Upper lobe of left lung (tissue), 4 donors: ENCODE measurements at regions not wholly inside any gene's neighbourhood (a gene's known extent, or its start where the extent isn't known, plus 50 kb on each side); places are given as distances from the start of the nearest gene placed in this dataset.

Experiments
- EP300 ChIP-seq, 4 donors: sonication (generic); formaldehyde crosslinking; IDR thresholded peaks; one replicate each; pipeline ENCODE4 v1.5.1; 2017; ENCODE audit warnings: antibody characterized with exemption in 4 of 4, control low read depth in 2 of 4
- POLR2A ChIP-seq, 4 donors: fragments of 450-650 bp; IDR thresholded peaks; one replicate each; pipeline ENCODE4 v1.5.1; 2016 to 2017; ENCODE audit warnings: antibody characterized with exemption in 4 of 4, mild to moderate bottlenecking in 2 of 4
- POLR2AphosphoS5 ChIP-seq, 2 donors: sonication (generic); formaldehyde crosslinking; IDR thresholded peaks; one replicate each; pipeline ENCODE4 v1.5.1; 2017; ENCODE audit warnings: antibody characterized with exemption in 2 of 2
- TF ChIP-seq, protein P1 (sequence below), 6 experiments: fragments of 450-650 bp in 4 of 6; fragments of 200-600 bp in 2 of 6; sonication (generic) in 2 of 6; IDR thresholded peaks; one replicate each; pipeline ENCODE4 v1.5.1; 2016 to 2019; ENCODE audit warnings: antibody characterized with exemption in 6 of 6

DNA sequence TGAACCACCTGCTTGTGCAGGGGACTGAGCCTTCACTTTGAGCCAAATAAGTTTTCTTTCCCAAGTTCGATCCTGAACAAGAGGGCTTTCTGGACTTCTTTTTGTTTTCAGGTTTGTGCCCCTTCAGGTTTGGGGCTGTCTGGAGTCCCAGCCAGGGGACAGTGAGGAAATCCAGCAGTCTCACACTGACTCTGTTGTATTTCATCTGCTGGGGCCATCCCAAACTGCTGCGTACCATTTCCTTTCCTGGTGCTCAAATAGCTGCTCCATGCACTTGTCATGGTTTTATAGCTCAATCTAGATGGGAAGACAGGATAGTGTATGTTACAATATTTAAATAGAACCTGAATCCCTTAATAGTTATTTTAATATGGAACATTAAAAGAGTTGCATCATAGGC, 66.3 kb upstream of the IGLL5 start:
- TF ChIP-seq, protein P1, sequence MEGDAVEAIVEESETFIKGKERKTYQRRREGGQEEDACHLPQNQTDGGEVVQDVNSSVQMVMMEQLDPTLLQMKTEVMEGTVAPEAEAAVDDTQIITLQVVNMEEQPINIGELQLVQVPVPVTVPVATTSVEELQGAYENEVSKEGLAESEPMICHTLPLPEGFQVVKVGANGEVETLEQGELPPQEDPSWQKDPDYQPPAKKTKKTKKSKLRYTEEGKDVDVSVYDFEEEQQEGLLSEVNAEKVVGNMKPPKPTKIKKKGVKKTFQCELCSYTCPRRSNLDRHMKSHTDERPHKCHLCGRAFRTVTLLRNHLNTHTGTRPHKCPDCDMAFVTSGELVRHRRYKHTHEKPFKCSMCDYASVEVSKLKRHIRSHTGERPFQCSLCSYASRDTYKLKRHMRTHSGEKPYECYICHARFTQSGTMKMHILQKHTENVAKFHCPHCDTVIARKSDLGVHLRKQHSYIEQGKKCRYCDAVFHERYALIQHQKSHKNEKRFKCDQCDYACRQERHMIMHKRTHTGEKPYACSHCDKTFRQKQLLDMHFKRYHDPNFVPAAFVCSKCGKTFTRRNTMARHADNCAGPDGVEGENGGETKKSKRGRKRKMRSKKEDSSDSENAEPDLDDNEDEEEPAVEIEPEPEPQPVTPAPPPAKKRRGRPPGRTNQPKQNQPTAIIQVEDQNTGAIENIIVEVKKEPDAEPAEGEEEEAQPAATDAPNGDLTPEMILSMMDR (IDR thresholded peaks at IDR 0.05), result no peak
- TF ChIP-seq POLR2A (IDR thresholded peaks at IDR 0.05) (no peak), POLR2AphosphoS5 (IDR thresholded peaks at IDR 0.05) (no peak), EP300 (IDR thresholded peaks at IDR 0.05) (no peak)
